ENCODE measurements at regions not wholly inside any gene's neighbourhood (a gene's known extent, or its start where the extent isn't known, plus 50 kb on each side); places are given as distances from the start of the nearest gene placed in this dataset.
"Not testable (repeated sequence)": the region's sequence is repeated elsewhere in the genome, so short reads cannot be mapped to it uniquely, and the experiment has no call there.

DNA sequence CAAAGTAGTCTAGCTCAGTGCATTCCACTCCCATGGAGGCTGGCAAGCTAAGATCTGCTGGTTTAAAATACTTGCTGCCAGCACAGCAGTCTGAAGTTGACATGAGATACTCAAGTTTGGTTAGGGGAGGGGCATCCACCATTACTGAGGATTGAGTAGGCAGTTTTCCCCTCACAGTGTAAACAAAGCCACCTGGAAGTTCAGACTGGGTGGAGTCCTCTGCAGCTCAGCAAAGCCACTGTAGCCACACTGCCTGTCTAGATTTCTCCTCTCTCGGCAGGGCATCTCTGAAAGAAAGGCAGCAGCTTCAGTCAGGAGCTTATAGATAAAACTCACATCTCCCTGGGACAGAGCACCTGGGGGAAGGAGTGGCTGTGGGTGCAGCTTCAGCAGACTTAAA lies 377.4 kb upstream of the PRR20A start:
- TF ChIP-seq, protein P1, sequence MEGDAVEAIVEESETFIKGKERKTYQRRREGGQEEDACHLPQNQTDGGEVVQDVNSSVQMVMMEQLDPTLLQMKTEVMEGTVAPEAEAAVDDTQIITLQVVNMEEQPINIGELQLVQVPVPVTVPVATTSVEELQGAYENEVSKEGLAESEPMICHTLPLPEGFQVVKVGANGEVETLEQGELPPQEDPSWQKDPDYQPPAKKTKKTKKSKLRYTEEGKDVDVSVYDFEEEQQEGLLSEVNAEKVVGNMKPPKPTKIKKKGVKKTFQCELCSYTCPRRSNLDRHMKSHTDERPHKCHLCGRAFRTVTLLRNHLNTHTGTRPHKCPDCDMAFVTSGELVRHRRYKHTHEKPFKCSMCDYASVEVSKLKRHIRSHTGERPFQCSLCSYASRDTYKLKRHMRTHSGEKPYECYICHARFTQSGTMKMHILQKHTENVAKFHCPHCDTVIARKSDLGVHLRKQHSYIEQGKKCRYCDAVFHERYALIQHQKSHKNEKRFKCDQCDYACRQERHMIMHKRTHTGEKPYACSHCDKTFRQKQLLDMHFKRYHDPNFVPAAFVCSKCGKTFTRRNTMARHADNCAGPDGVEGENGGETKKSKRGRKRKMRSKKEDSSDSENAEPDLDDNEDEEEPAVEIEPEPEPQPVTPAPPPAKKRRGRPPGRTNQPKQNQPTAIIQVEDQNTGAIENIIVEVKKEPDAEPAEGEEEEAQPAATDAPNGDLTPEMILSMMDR (IDR thresholded peaks at IDR 0.05), result not testable (repeated sequence)
- not testable (repeated sequence) for TF ChIP-seq POLR2A (IDR thresholded peaks at IDR 0.05)

Measured in Peyer's patch (tissue), 4 donors.